Left lung (tissue), 4 donors: ENCODE measurements at regions not wholly inside any gene's neighbourhood (a gene's known extent, or its start where the extent isn't known, plus 50 kb on each side); places are given as distances from the start of the nearest gene placed in this dataset.

Experiments used
- ATAC-seq: fragments of 200-7000 bp; cut with Tn5 transposase; one replicate; pipeline ENCODE4 v1.9.1; 2020; ENCODE audit warnings: moderate library complexity
- DNase-seq, 4 donors: peaks; one replicate each; pipeline ENCODE4 v3.0.0-alpha.2; 2013 to 2020
- H3K27ac ChIP-seq, 2 donors: fragments of 200-600 bp; sonication (generic) in 1 of 2; one replicate each; pipeline versions ENCODE4 v1.5.0 to v1.8.0; 2020 to 2021
- H3K27me3 ChIP-seq, 2 donors: fragments of 200-600 bp; sonication (generic) in 1 of 2; one replicate each; pipeline versions ENCODE4 v1.5.0 to v1.8.0; 2020 to 2021
- H3K36me3 ChIP-seq, 2 donors: fragments of 200-600 bp; sonication (generic) in 1 of 2; one replicate each; pipeline versions ENCODE4 v1.5.0 to v1.8.0; 2020 to 2021
- H3K4me1 ChIP-seq, 2 donors: fragments of 200-600 bp; one replicate each; pipeline ENCODE4 v1.8.0; 2021
- H3K4me3 ChIP-seq, 2 donors: fragments of 200-600 bp; sonication (generic) in 1 of 2; one replicate each; pipeline versions ENCODE4 v1.5.0 to v1.8.0; 2020 to 2021; ENCODE audit warnings: mild to moderate bottlenecking in 1 of 2
- H3K9me3 ChIP-seq, 2 donors: fragments of 200-600 bp; sonication (generic) in 1 of 2; one replicate each; pipeline versions ENCODE4 v1.5.0 to v1.8.0; 2020 to 2021
- CTCF ChIP-seq, 2 donors: fragments of 200-600 bp; sonication (generic) in 1 of 2; IDR thresholded peaks; one replicate each; pipeline versions ENCODE4 v1.5.0 to v1.8.0; 2021; ENCODE audit warnings: antibody characterized with exemption in 2 of 2
- intact Hi-C, 2 donors: fragments of 100-400 bp; cut with DNase I; formaldehyde crosslinking; loops; one replicate each; pipeline versions ENCODE4 v1.11.2 to v1.14.2; 2022
- donor health status: DM: no; HTN: yes; CAD: no.
- donor health status: DM: no; HTN: no; CAD: no.

- Histone ChIP-seq H3K36me3 (no peaks in the 10 kb centered on the region), H3K4me1 (no peaks in the 10 kb centered on the region), H3K27me3 (no peaks in the 10 kb centered on the region), H3K9me3 (no peaks in the 10 kb centered on the region), H3K4me3 (no peak overlapping the region), H3K27ac (no peak overlapping the region)
- intact Hi-C loops = no loop called here
- no peak for DNase-seq
- TF ChIP-seq CTCF (IDR thresholded peaks at IDR 0.05) = no peak
- no peak for ATAC-seq
Measured at GRCh38 chr12:67508830-67509229, 139.7 kb upstream of the DYRK2 start.

DNA sequence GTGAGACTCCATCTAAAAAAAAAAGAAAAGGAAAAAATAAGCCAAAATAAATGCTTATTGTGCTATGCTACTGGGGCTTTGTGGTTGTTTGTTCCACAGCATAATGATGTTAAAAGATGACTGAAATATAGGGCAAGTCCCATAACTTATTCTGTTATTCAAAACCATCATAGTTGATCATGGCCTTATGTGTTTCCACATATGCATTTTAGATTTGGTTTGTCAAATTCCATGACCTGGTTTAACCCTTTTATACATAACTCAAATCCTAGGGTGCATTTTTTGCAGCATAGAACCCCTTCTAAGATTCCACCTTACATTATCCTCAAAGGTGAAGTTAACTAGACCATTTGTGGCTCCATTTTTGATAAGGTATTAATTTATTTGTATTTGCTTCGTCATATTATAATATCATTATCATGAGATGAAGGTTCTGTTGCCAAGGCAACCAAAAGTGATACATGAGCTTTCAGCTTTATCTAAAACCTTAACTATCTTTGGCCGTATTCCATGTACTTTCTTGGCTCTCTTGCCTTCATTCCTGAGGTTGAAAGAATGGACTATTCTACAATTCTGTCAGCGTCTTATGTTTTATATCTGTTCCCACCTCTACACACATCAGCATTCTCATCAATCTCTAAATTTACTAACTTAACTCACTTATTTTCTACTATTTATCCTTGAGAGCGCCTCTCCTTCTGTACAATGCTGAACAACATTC lies 138.7 kb upstream of the DYRK2 start:
- Histone ChIP-seq H3K9me3 (no peaks in the 10 kb centered on the region), H3K27ac (no peak overlapping the region), H3K4me3 (no peak overlapping the region), H3K4me1 (no peaks in the 10 kb centered on the region), H3K36me3 (no peaks in the 10 kb centered on the region), H3K27me3 (no peaks in the 10 kb centered on the region)
- DNase-seq (peak in 2 of 4 donors; percentile 26 to 34), ATAC-seq (no peak)
- intact Hi-C loops = no loop called here
- TF ChIP-seq CTCF (IDR thresholded peaks at IDR 0.05) = no peak

DNA sequence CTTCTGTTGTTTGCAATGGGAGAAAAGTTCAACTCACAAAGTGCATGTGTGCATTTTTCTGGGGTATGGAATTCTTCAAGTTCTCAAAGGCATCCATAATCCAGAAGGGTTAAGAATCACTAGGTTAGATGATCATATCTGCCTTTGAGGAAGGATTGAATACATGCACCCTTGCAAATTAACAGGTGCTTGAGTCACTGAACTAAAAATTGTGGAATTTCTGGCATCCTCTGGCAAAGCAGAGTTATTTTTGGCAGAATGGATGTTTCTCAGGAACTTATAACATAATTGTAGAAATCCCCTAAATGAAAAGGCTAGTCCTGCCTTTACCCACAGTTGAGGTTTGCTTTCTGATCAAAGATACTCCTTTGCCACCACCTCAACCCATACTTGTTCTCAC lies 136.5 kb upstream of the DYRK2 start:
- Histone ChIP-seq H3K36me3 (no peaks in the 10 kb centered on the region), H3K4me3 (no peak overlapping the region), H3K9me3 (no peaks in the 10 kb centered on the region), H3K4me1 (no peaks in the 10 kb centered on the region), H3K27me3 (no peaks in the 10 kb centered on the region), H3K27ac (no peak overlapping the region)
- DNase-seq (no peak), ATAC-seq (no peak)
- no peak for TF ChIP-seq CTCF (IDR thresholded peaks at IDR 0.05)
- intact Hi-C loops = no loop called here

DNA sequence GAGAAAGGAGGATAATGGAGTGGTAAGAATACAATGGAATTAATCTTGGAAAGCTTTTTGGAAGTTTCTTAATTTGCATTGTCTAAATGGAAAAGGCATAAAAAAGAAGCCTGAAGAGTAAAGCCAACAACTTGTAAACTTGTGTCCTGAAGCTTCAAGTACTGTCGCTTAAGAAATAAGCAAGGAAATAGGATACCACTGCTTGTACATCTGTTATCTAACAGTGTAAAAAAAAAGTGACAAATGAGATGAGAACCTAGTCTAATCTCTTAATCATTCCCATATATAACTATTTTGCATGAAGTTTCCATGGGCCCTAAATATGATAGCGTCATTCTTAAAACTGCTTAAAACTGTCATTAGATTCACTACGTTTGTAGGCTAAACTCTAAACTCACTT lies 134.0 kb upstream of the DYRK2 start:
- no peaks in the 10 kb centered on the region for H3K27me3 ChIP-seq
- H3K36me3 ChIP-seq = no peaks in the 10 kb centered on the region
- H3K27ac ChIP-seq = no peak overlapping the region
- no peaks in the 10 kb centered on the region for H3K4me1 ChIP-seq
- no peaks in the 10 kb centered on the region for H3K9me3 ChIP-seq
- no peak overlapping the region for H3K4me3 ChIP-seq
- intact Hi-C loops = no loop called here
- DNase-seq (no peak), ATAC-seq (no peak)
- no peak for TF ChIP-seq CTCF (IDR thresholded peaks at IDR 0.05)

DNA sequence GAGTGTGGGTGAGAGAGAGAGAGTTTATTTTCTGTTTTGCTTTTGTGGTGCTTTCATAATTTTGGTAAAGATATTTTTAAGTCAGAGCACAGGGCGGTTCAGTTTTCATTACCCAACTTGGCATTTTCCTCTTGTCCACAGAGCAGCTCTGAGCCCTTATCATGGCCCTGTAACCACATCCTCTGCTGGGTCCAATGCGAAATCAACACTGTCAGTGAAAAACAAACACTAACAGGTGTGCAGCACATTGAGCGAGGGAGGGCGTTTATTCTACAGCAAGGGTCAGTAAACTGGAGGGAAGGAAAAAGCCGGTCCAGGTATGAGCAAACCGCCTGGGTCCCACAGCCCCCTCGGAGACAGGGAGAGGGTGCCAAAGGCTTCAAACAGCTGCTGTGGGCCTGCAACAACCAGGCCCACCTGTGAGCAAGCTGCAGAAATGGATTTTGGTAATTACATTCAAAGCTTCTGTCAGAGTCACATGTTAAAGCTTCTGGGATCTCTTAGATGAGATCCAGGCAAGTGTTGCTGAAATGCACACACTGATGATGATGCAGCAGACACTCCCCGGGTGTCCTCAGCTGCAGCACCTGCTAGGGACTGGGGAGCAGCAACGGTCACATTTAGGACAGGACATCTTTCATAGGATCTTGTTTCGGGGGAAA lies 132.7 kb upstream of the DYRK2 start:
- no peaks in the 10 kb centered on the region for H3K36me3 ChIP-seq
- DNase-seq = peak in 1 of 4 donors; percentile 19
- no peak overlapping the region for H3K4me3 ChIP-seq
- H3K27ac ChIP-seq = no peak overlapping the region
- no peak for ATAC-seq
- no peak for TF ChIP-seq CTCF (IDR thresholded peaks at IDR 0.05)
- intact Hi-C loops = no loop called here
- no peaks in the 10 kb centered on the region for H3K27me3 ChIP-seq
- H3K9me3 ChIP-seq = no peaks in the 10 kb centered on the region
- H3K4me1 ChIP-seq = no peaks in the 10 kb centered on the region
